Smooth muscle cell (in vitro differentiated cells): ENCODE measurements at regions not wholly inside any gene's neighbourhood (a gene's known extent, or its start where the extent isn't known, plus 50 kb on each side); places are given as distances from the start of the nearest gene placed in this dataset.
A peak's percentile ranks its signal among the peaks of the same experiment; 100 is the strongest.

ENCODE experiments used
- DNase-seq: peaks from one replicate; lab custom pipeline; 2025; ENCODE audit not compliant: unreplicated experiment; lab: John Stamatoyannopoulos, UW
- H2AFZ ChIP-seq: fragments of 200-600 bp; sonication (generic); 2 replicates; pipeline ENCODE4 v1.6.0; 2016; ENCODE audit warnings: antibody characterized with exemption, low read depth, mild to moderate bottlenecking
- H3F3A ChIP-seq: fragments of 200-600 bp; sonication (generic); 2 replicates; pipeline ENCODE4 v1.6.0; 2017; ENCODE audit warnings: antibody characterized with exemption, low read depth
- H3K27ac ChIP-seq: fragments of 200-600 bp; sonication (generic); 2 replicates; pipeline ENCODE4 v1.5.1; 2016; ENCODE audit warnings: low read depth, mild to moderate bottlenecking
- H3K27me3 ChIP-seq: fragments of 200-600 bp; sonication (generic); 2 replicates; pipeline ENCODE4 v1.6.1; 2016; ENCODE audit warnings: low read depth, mild to moderate bottlenecking
- H3K36me3 ChIP-seq: fragments of 200-600 bp; sonication (generic); 2 replicates; pipeline ENCODE4 v1.5.1; 2016; ENCODE audit warnings: low read depth
- H3K4me1 ChIP-seq: fragments of 200-600 bp; sonication (generic); 2 replicates; pipeline ENCODE4 v1.5.1; 2016; ENCODE audit warnings: low read depth
- H3K4me2 ChIP-seq: fragments of 200-600 bp; sonication (generic); 2 replicates; pipeline ENCODE4 v1.6.0; 2016; ENCODE audit warnings: mild to moderate bottlenecking
- H3K4me3 ChIP-seq: fragments of 200-600 bp; sonication (generic); 2 replicates; pipeline ENCODE4 v1.5.1; 2016; ENCODE audit warnings: mild to moderate bottlenecking
- H3K79me2 ChIP-seq: fragments of 200-600 bp; sonication (generic); 2 replicates; pipeline ENCODE4 v1.6.0; 2016; ENCODE audit warnings: low read depth, mild to moderate bottlenecking
- H3K9ac ChIP-seq: fragments of 200-600 bp; sonication (generic); 2 replicates; pipeline ENCODE4 v1.6.0; 2016; ENCODE audit warnings: low read depth
- H3K9me3 ChIP-seq: fragments of 200-600 bp; sonication (generic); replicated peaks from 2 replicates; pipeline ENCODE4 v1.5.1; 2016; ENCODE audit warnings: low read depth
- H4K20me1 ChIP-seq: fragments of 200-600 bp; sonication (generic); 2 replicates; pipeline ENCODE4 v1.6.0; 2016; ENCODE audit warnings: low read depth
- CTCF ChIP-seq: fragments of 200-600 bp; sonication (generic); IDR thresholded peaks from 2 replicates; pipeline ENCODE4 v1.5.1; 2017; ENCODE audit warnings: borderline replicate concordance, mild to moderate bottlenecking, antibody characterized with exemption; ENCODE audit not compliant: insufficient read depth, poor library complexity, severe bottlenecking
- WGBS: methylation state at CpG from one replicate; pipeline ENCODE4 v1.1.7; 2016; ENCODE audit warnings: low lambda C conversion rate; 5-methylcytosine and 5-hydroxymethylcytosine counted together

- H3K36me3 ChIP-seq, result no peaks in the 10 kb centered on the region
- no peak overlapping the region for H3K4me3 ChIP-seq
- no peak for DNase-seq
- no peaks in the 10 kb centered on the region for H3K9me3 ChIP-seq
- H3K4me1 ChIP-seq, result no peaks in the 10 kb centered on the region
- H3K4me2 ChIP-seq, result peak overlapping the region; percentile 20
- H4K20me1 ChIP-seq, result no peaks in the 10 kb centered on the region
- H2AFZ ChIP-seq, result no peak overlapping the region
- 41% methylated on average over 1 of the region's 1 CpG for WGBS
- no peak overlapping the region for H3K9ac ChIP-seq
- H3F3A ChIP-seq, result peaks cover 15% of the 10 kb centered on the region
- H3K27ac ChIP-seq, result peak overlapping the region; percentile 41
- TF ChIP-seq CTCF, result no peak
- H3K79me2 ChIP-seq, result no peaks in the 10 kb centered on the region
- H3K27me3 ChIP-seq, result no peaks in the 10 kb centered on the region
Measured at GRCh38 chr5:82624062-82624461, 345.9 kb upstream of the RPS23 start.

- Histone ChIP-seq H4K20me1 (no peaks in the 10 kb centered on the region), H2AFZ (peak overlapping the region; percentile 7), H3K9ac (no peak overlapping the region), H3K4me1 (no peaks in the 10 kb centered on the region), H3K9me3 (no peaks in the 10 kb centered on the region), H3K36me3 (no peaks in the 10 kb centered on the region), H3K27me3 (no peaks in the 10 kb centered on the region), H3K4me3 (no peak overlapping the region), H3K4me2 (no peak overlapping the region), H3K79me2 (no peaks in the 10 kb centered on the region), H3K27ac (peak overlapping the region; percentile 82), H3F3A (peaks cover 15% of the 10 kb centered on the region)
- 89% methylated on average over 6 of the region's 6 CpGs for WGBS
- TF ChIP-seq CTCF, result no peak
- DNase-seq, result no peak
Measured at GRCh38 chr5:82622711-82623514, 344.8 kb upstream of the RPS23 start.

GRCh38 chr5:82622205-82622604 lies 344.1 kb upstream of the RPS23 start:
- no peak for DNase-seq
- no peaks in the 10 kb centered on the region for H3K36me3 ChIP-seq
- 86% methylated on average over 4 of the region's 4 CpGs for WGBS
- no peaks in the 10 kb centered on the region for H3K9me3 ChIP-seq
- peak overlapping the region; percentile 67 for H3K4me2 ChIP-seq
- H3F3A ChIP-seq, result peaks cover 15% of the 10 kb centered on the region
- no peaks in the 10 kb centered on the region for H3K4me1 ChIP-seq
- no peak overlapping the region for H3K9ac ChIP-seq
- H4K20me1 ChIP-seq, result no peaks in the 10 kb centered on the region
- peak overlapping the region; percentile 82 for H3K27ac ChIP-seq
- H3K4me3 ChIP-seq, result no peak overlapping the region
- no peak for TF ChIP-seq CTCF
- no peaks in the 10 kb centered on the region for H3K79me2 ChIP-seq
- H2AFZ ChIP-seq, result no peak overlapping the region
- no peaks in the 10 kb centered on the region for H3K27me3 ChIP-seq

GRCh38 chr5:82620957-82621600 lies 342.9 kb upstream of the RPS23 start:
- H3K9ac ChIP-seq, result no peak overlapping the region
- H3K36me3 ChIP-seq, result no peaks in the 10 kb centered on the region
- TF ChIP-seq CTCF, result no peak
- no peaks in the 10 kb centered on the region for H4K20me1 ChIP-seq
- no peaks in the 10 kb centered on the region for H3K9me3 ChIP-seq
- no peaks in the 10 kb centered on the region for H3K27me3 ChIP-seq
- 1% methylated on average over 3 of the region's 3 CpGs for WGBS
- H3F3A ChIP-seq, result peaks cover 15% of the 10 kb centered on the region
- H3K4me2 ChIP-seq, result peak overlapping the region; percentile 67
- H2AFZ ChIP-seq, result no peak overlapping the region
- no peaks in the 10 kb centered on the region for H3K79me2 ChIP-seq
- no peak overlapping the region for H3K4me3 ChIP-seq
- H3K4me1 ChIP-seq, result no peaks in the 10 kb centered on the region
- DNase-seq, result no peak
- H3K27ac ChIP-seq, result peak overlapping the region; percentile 82
